NCI-H2227 (cell line): ENCODE measurements at regions not wholly inside any gene's neighbourhood (a gene's known extent, or its start where the extent isn't known, plus 50 kb on each side); places are given as distances from the start of the nearest gene placed in this dataset.

ENCODE experiments used
- DNase-seq: peaks from one replicate; lab custom pipeline; 2025; ENCODE audit not compliant: unreplicated experiment; lab: John Stamatoyannopoulos, UW

DNA sequence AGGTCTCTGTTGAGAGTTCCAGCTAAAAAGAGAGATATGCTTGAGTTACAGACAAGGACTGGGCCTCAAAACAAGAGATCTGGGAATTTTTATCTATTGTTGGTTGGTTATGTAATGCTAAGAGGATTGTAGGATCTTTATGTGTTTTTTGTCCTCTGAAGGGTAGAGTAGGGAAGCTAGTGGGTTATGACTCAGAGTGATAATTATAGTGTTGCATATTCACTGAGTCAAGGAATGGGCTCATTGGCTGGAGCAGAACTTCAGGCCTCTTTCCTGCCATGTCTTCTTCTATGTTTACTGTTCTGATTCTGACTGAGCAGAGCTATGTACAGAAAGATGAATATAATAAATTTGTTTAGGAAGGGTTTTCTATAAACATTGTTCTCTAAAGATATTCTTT is 66.1 kb upstream of the NOX3 start:
- no peak for DNase-seq

DNA sequence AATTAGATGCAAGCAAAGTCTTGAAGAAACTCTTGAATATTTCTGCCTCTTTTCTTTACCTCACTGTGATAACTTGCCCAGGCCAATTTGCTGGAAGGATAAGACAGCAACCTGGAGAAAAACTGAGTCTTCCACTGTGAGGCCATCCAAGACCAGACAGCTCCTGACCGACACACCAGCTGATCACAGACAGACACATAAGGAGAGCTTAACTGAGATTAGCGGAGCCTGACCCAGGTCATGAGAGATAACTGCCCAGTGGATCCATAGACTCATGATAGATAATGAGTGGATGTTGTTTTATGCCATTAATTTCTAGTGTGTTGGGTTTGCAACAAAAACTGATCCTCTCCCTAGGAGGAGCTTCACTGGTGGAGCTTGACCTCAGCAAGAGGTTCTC is 64.4 kb upstream of the NOX3 start:
- DNase-seq, result no peak

GRCh38 chr6:155519176-155519738 is 63.6 kb upstream of the NOX3 start:
- no peak for DNase-seq

DNA sequence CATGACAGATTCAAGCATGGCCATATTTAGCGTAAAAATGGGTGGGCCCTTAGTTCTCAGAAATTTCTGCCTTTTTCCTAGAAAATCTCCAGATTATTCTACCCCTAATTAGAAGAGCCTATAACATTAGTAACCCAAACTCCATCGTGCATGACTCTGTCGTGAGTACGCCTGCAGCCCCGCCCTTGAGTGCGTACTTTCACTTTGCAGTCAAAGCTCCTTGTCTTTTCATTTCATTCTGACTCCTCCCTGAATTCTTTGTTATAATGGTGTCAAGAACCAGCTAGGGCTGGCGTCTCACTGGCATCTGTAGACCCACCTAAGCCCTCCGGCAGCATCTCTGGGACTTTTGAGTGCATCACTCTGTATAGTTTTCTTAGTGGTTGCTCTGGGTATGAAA is 61.7 kb upstream of the NOX3 start:
- DNase-seq, result no peak

- no peak for DNase-seq
Observed at GRCh38 chr6:155510879-155511278, 55.2 kb upstream of the NOX3 start.

GRCh38 chr6:155509743-155510475 is 54.3 kb upstream of the NOX3 start:
- DNase-seq, result no peak

GRCh38 chr6:155505608-155505989 is 50.0 kb upstream of the NOX3 start:
- DNase-seq, result no peak
